GM23338 (cell line): ENCODE measurements at regions not wholly inside any gene's neighbourhood (a gene's known extent, or its start where the extent isn't known, plus 50 kb on each side); places are given as distances from the start of the nearest gene placed in this dataset.
"Not testable (repeated sequence)": the region's sequence is repeated elsewhere in the genome, so short reads cannot be mapped to it uniquely, and the experiment has no call there.

ENCODE experiments used
- ATAC-seq: fragments of 200-7000 bp; cut with Tn5 transposase; 3 replicates; pipeline ENCODE4 v1.9.1; 2020
- DNase-seq: peaks from one replicate; pipeline ENCODE4 v3.0.0-alpha.2; 2015; ENCODE audit warnings: low spot score
- H2AFZ ChIP-seq: fragments of 200-600 bp; sonication (generic); 2 replicates; pipeline ENCODE4 v1.8.0; 2016; ENCODE audit warnings: antibody characterized with exemption, mild to moderate bottlenecking, moderate library complexity
- H3F3A ChIP-seq: fragments of 200-600 bp; sonication (generic); replicated peaks from 2 replicates; pipeline ENCODE4 v1.8.0; 2017; ENCODE audit warnings: antibody characterized with exemption, mixed run types, low read depth
- H3K27ac ChIP-seq: fragments of 200-600 bp; sonication (generic); 2 replicates; pipeline ENCODE4 v1.6.1; 2016; ENCODE audit warnings: low read depth
- H3K27me3 ChIP-seq: fragments of 200-600 bp; sonication (generic); 2 replicates; pipeline ENCODE4 v1.8.0; 2016; ENCODE audit warnings: mild to moderate bottlenecking, mixed run types, moderate library complexity; ENCODE audit not compliant: insufficient read depth
- H3K36me3 ChIP-seq: fragments of 200-600 bp; sonication (generic); 2 replicates; pipeline ENCODE4 v1.8.0; 2016; ENCODE audit warnings: mild to moderate bottlenecking; ENCODE audit not compliant: insufficient read depth
- H3K4me1 ChIP-seq: fragments of 200-600 bp; sonication (generic); 2 replicates; pipeline ENCODE4 v1.8.0; 2016; ENCODE audit warnings: mild to moderate bottlenecking, moderate library complexity; ENCODE audit not compliant: insufficient read depth
- H3K4me2 ChIP-seq: fragments of 200-600 bp; sonication (generic); 2 replicates; pipeline ENCODE4 v1.7.1; 2017; ENCODE audit warnings: mixed run types
- H3K4me3 ChIP-seq: fragments of 200-600 bp; sonication (generic); 2 replicates; pipeline ENCODE4 v1.6.1; 2016; ENCODE audit warnings: mixed run types
- H3K79me2 ChIP-seq: fragments of 200-600 bp; sonication (generic); replicated peaks from 2 replicates; pipeline ENCODE4 v1.8.0; 2017; ENCODE audit warnings: mild to moderate bottlenecking; ENCODE audit not compliant: insufficient read depth
- H3K9me2 ChIP-seq: fragments of 200-600 bp; sonication (generic); 2 replicates; pipeline ENCODE4 v1.8.0; 2017; ENCODE audit not compliant: insufficient read depth
- H4K20me1 ChIP-seq: fragments of 200-600 bp; sonication (generic); replicated peaks from 2 replicates; pipeline ENCODE4 v1.8.0; 2017; ENCODE audit warnings: mild to moderate bottlenecking; ENCODE audit not compliant: insufficient read depth
- H3K27ac Mint-ChIP-seq: 2 replicates; pipeline ENCODE4 v1.8.0; 2020; ENCODE audit warnings: inconsistent platforms, mild to moderate bottlenecking, moderate library complexity, mixed read lengths
- H3K27me3 Mint-ChIP-seq: 3 replicates; pipeline ENCODE4 v1.8.0; 2022; ENCODE audit warnings: low read depth, mild to moderate bottlenecking, moderate library complexity, mixed read lengths, inconsistent platforms; ENCODE audit not compliant: insufficient read depth, poor library complexity
- H3K36me3 Mint-ChIP-seq: 3 replicates; pipeline ENCODE4 v1.8.0; 2021; ENCODE audit warnings: low read depth, mild to moderate bottlenecking, inconsistent platforms, moderate library complexity, mixed read lengths
- H3K4me1 Mint-ChIP-seq: 3 replicates; pipeline ENCODE4 v1.8.0; 2020; ENCODE audit warnings: mild to moderate bottlenecking, inconsistent platforms, mixed read lengths
- H3K4me3 Mint-ChIP-seq: 3 replicates; pipeline ENCODE4 v1.8.0; 2021; ENCODE audit warnings: moderate library complexity, mild to moderate bottlenecking, inconsistent platforms, mixed read lengths
- H3K9me3 Mint-ChIP-seq: 3 replicates; pipeline ENCODE4 v1.8.0; 2020; ENCODE audit warnings: moderate library complexity, mild to moderate bottlenecking, inconsistent platforms, mixed read lengths
- CREB1 ChIP-seq: fragments of 250-450 bp; sonication (Bioruptor Pico); IDR thresholded peaks from 2 replicates; pipeline ENCODE4 v1.5.0; 2020; ENCODE audit warnings: low read depth, mild to moderate bottlenecking, moderate library complexity
- EZH2 ChIP-seq: fragments of 200-600 bp; sonication (generic); IDR thresholded peaks from one replicate; pipeline ENCODE4 v1.8.0; 2017; ENCODE audit warnings: antibody characterized with exemption, mild to moderate bottlenecking, low read depth; ENCODE audit not compliant: unreplicated experiment
- NANOG ChIP-seq: IDR thresholded peaks from 2 replicates; pipeline ENCODE4 v1.6.1; 2016; ENCODE audit warnings: antibody characterized with exemption, borderline replicate concordance
- STAT1 ChIP-seq: IDR thresholded peaks from one replicate; pipeline ENCODE4 v1.6.1; 2016; ENCODE audit warnings: antibody characterized with exemption; ENCODE audit not compliant: unreplicated experiment
- ZNF331 ChIP-seq: fragments of 250-450 bp; sonication (Bioruptor Pico); IDR thresholded peaks from 2 replicates; pipeline ENCODE4 v1.5.0; 2020; ENCODE audit warnings: low read depth, mild to moderate bottlenecking, moderate library complexity
- TF ChIP-seq, protein P1 (sequence below), 2 experiments: fragments of 200-600 bp in 1 of 2; sonication (generic) in 1 of 2; conservative IDR thresholded peaks; 2 replicates each; pipeline versions ENCODE4 v1.5.1 to v1.6.1; 2016 to 2017; ENCODE audit warnings: antibody characterized with exemption in 2 of 2, low read depth in 2 of 2, mild to moderate bottlenecking in 2 of 2, moderate library complexity in 1 of 2
- TF ChIP-seq, protein P2 (sequence below): IDR thresholded peaks from 2 replicates; pipeline ENCODE4 v1.6.1; 2016; ENCODE audit warnings: antibody characterized with exemption
- TF ChIP-seq, protein P3 (sequence below): IDR thresholded peaks from one replicate; pipeline ENCODE4 v1.6.1; 2018; ENCODE audit warnings: antibody characterized with exemption; ENCODE audit not compliant: unreplicated experiment

DNA sequence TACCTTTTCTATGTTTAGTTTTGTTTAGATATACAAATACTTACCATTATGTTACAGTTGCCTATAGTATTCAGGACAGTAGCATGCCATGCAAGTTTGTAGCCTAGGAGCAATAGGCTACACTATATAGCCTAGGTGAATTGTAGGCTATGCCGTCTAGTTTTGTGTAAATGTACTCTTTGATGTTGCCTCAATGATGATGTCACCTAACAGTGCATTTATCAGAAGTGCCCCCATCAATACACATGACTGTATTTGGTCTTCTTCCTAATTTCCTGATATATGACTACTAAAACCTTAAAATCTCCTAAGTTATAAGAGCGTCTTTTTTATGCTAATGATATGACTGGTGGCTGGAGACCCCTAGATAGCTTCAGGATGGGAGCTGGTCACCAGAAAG lies 394.4 kb upstream of the STXBP6 start:
- Mint-ChIP-seq H3K27ac (no peak overlapping the region), H3K4me1 (no peaks in the 10 kb centered on the region), H3K9me3 (no peaks in the 10 kb centered on the region; the same call in 2 of the 3 replicates), H3K27me3 (peaks cover 2% of the 10 kb centered on the region), H3K36me3 (no peaks in the 10 kb centered on the region), H3K4me3 (no peak overlapping the region)
- Histone ChIP-seq H3K27me3 (no peaks in the 10 kb centered on the region), H3K9me2 (no peaks in the 10 kb centered on the region; the same call in 1 of the 2 replicates), H3K4me3 (no peak overlapping the region), H3K4me1 (no peaks in the 10 kb centered on the region), H3K36me3 (no peaks in the 10 kb centered on the region), H3K79me2 (no peaks in the 10 kb centered on the region), H3K4me2 (no peak overlapping the region), H3K27ac (no peak overlapping the region), H2AFZ (no peak overlapping the region), H4K20me1 (no peaks in the 10 kb centered on the region), H3F3A (no peaks in the 10 kb centered on the region)
- no peak for DNase-seq
- TF ChIP-seq ZNF331 (CRISPR knock-in tag) (no peak), STAT1 (no peak), NANOG (no peak), CREB1 (CRISPR knock-in tag) (no peak)
- ATAC-seq = no peak

DNA sequence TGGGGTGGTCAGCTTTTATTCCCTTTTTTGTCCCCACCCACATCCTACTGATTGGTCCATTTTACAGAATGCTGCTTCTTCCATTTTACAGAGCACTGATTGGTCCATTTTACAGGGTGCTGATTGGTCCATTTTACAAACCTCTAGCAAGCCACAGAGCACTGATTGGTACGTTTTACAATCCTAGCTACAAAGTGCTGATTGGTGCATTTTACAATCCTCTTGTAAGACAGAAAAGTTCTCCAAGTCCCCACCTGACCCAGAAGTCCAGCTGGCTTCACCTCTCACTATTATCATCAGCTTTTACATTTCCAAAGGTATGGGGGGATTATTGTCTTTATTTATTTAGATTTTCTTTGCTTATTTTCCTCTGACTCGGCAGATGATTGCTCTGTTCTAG lies 390.4 kb upstream of the STXBP6 start:
- not testable (repeated sequence) for ATAC-seq, H3K4me1 ChIP-seq, H4K20me1 ChIP-seq, H3K4me3 Mint-ChIP-seq, DNase-seq, H3K36me3 Mint-ChIP-seq, H3K27me3 Mint-ChIP-seq, H3K4me1 Mint-ChIP-seq, H3K36me3 ChIP-seq, H3K79me2 ChIP-seq, H3K4me3 ChIP-seq, H2AFZ ChIP-seq, H3K27ac ChIP-seq, H3K4me2 ChIP-seq, H3K9me2 ChIP-seq, H3K27me3 ChIP-seq, H3K9me3 Mint-ChIP-seq, H3K27ac Mint-ChIP-seq, H3F3A ChIP-seq

DNA sequence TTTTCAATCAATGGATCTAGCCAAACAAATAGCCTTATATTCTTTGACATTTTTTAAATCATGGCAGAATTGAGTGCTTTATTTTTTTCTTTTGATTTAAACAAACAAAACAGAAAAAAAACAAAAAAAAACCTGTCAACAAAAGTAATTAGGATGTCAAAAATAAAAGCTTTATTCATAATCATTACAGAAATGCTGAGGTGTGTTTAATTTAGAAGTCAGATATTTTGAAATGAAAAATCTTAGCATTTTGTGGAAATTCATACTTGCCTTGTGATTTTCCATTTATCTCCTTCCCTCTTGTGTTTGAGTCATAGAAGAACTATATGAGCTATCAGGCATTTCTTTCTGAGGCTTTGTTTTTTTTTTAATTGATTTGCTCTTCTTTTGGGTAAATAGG lies 387.0 kb upstream of the STXBP6 start:
- Histone ChIP-seq H3K4me2 (no peak overlapping the region), H3F3A (no peaks in the 10 kb centered on the region), H3K36me3 (no peaks in the 10 kb centered on the region), H2AFZ (no peak overlapping the region), H3K27ac (no peak overlapping the region), H3K4me1 (peaks cover 8% of the 10 kb centered on the region; the same call in 1 of the 2 replicates), H3K79me2 (no peaks in the 10 kb centered on the region), H3K4me3 (no peak overlapping the region), H3K9me2 (no peaks in the 10 kb centered on the region), H3K27me3 (no peaks in the 10 kb centered on the region), H4K20me1 (no peaks in the 10 kb centered on the region)
- H3K27me3 Mint-ChIP-seq = peaks cover 2% of the 10 kb centered on the region
- ATAC-seq = no peak
- H3K9me3 Mint-ChIP-seq = peaks cover 16% of the 10 kb centered on the region
- peaks cover 12% of the 10 kb centered on the region; the same call in 2 of the 3 replicates for H3K36me3 Mint-ChIP-seq
- H3K4me3 Mint-ChIP-seq = no peak overlapping the region
- H3K4me1 Mint-ChIP-seq = peaks cover 6% of the 10 kb centered on the region; the same call in 2 of the 3 replicates
- H3K27ac Mint-ChIP-seq = no peak overlapping the region
- no peak for DNase-seq
- TF ChIP-seq, protein P1, sequence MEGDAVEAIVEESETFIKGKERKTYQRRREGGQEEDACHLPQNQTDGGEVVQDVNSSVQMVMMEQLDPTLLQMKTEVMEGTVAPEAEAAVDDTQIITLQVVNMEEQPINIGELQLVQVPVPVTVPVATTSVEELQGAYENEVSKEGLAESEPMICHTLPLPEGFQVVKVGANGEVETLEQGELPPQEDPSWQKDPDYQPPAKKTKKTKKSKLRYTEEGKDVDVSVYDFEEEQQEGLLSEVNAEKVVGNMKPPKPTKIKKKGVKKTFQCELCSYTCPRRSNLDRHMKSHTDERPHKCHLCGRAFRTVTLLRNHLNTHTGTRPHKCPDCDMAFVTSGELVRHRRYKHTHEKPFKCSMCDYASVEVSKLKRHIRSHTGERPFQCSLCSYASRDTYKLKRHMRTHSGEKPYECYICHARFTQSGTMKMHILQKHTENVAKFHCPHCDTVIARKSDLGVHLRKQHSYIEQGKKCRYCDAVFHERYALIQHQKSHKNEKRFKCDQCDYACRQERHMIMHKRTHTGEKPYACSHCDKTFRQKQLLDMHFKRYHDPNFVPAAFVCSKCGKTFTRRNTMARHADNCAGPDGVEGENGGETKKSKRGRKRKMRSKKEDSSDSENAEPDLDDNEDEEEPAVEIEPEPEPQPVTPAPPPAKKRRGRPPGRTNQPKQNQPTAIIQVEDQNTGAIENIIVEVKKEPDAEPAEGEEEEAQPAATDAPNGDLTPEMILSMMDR (conservative IDR thresholded peaks at IDR 0.05; ENCODE audit: low read depth in 2 of 2) = no peak
- TF ChIP-seq, protein P2, sequence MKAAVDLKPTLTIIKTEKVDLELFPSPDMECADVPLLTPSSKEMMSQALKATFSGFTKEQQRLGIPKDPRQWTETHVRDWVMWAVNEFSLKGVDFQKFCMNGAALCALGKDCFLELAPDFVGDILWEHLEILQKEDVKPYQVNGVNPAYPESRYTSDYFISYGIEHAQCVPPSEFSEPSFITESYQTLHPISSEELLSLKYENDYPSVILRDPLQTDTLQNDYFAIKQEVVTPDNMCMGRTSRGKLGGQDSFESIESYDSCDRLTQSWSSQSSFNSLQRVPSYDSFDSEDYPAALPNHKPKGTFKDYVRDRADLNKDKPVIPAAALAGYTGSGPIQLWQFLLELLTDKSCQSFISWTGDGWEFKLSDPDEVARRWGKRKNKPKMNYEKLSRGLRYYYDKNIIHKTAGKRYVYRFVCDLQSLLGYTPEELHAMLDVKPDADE = no peak
- TF ChIP-seq EZH2 = no peak
- TF ChIP-seq NANOG = no peak
- TF ChIP-seq, protein P3, sequence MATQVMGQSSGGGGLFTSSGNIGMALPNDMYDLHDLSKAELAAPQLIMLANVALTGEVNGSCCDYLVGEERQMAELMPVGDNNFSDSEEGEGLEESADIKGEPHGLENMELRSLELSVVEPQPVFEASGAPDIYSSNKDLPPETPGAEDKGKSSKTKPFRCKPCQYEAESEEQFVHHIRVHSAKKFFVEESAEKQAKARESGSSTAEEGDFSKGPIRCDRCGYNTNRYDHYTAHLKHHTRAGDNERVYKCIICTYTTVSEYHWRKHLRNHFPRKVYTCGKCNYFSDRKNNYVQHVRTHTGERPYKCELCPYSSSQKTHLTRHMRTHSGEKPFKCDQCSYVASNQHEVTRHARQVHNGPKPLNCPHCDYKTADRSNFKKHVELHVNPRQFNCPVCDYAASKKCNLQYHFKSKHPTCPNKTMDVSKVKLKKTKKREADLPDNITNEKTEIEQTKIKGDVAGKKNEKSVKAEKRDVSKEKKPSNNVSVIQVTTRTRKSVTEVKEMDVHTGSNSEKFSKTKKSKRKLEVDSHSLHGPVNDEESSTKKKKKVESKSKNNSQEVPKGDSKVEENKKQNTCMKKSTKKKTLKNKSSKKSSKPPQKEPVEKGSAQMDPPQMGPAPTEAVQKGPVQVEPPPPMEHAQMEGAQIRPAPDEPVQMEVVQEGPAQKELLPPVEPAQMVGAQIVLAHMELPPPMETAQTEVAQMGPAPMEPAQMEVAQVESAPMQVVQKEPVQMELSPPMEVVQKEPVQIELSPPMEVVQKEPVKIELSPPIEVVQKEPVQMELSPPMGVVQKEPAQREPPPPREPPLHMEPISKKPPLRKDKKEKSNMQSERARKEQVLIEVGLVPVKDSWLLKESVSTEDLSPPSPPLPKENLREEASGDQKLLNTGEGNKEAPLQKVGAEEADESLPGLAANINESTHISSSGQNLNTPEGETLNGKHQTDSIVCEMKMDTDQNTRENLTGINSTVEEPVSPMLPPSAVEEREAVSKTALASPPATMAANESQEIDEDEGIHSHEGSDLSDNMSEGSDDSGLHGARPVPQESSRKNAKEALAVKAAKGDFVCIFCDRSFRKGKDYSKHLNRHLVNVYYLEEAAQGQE = no peak
- TF ChIP-seq STAT1 = no peak
